PC-3 (cell line): ENCODE measurements at regions not wholly inside any gene's neighbourhood (a gene's known extent, or its start where the extent isn't known, plus 50 kb on each side); places are given as distances from the start of the nearest gene placed in this dataset.
A peak's percentile ranks its signal among the peaks of the same experiment; 100 is the strongest.

Experiments used
- ATAC-seq: fragments of 200-7000 bp; cut with Tn5 transposase; 2 replicates; pipeline ENCODE4 v1.9.1; 2020; ENCODE audit warnings: mild to moderate bottlenecking, moderate library complexity
- BruUV-seq: library from RNA; stranded (reverse); fragments of 400-500 nt; replicated peaks from 2 replicates; lab custom pipeline; 2021; lab: Mats Ljungman, UMichigan
- CTCF ChIA-PET: fragments of 300-600 bp; sonication (Branson Sonifier 250); formaldehyde crosslinking; loops from one replicate; lab custom pipeline; 2022; ENCODE audit warnings: antibody characterized with exemption; lab: Charles Lee
- POLR2A ChIA-PET: fragments of 300-600 bp; sonication (Branson Sonifier 250); formaldehyde crosslinking; loops from one replicate; lab custom pipeline; 2022; ENCODE audit warnings: antibody characterized with exemption; ENCODE audit not compliant: unreplicated experiment; lab: Charles Lee
- DNase-seq: peaks from one replicate; pipeline ENCODE4 v3.0.0-alpha.2; 2015
- H2AFZ ChIP-seq: fragments of 300-600 bp; sonication (generic); 2 replicates; pipeline ENCODE4 v1.6.0; 2016; ENCODE audit warnings: antibody characterized with exemption, low read length
- H3F3A ChIP-seq: fragments of 300-600 bp; sonication (generic); one replicate; pipeline ENCODE4 v1.6.0; 2017; ENCODE audit warnings: antibody characterized with exemption, low read length, control low read depth, mild to moderate bottlenecking; ENCODE audit not compliant: unreplicated experiment
- H3K27ac ChIP-seq: fragments of 300-600 bp; sonication (generic); 2 replicates; pipeline ENCODE4 v1.5.1; 2016; ENCODE audit warnings: mild to moderate bottlenecking, low read length
- H3K27me3 ChIP-seq: fragments of 300-600 bp; sonication (generic); 2 replicates; pipeline ENCODE4 v1.6.1; 2016; ENCODE audit warnings: low read length, mixed read lengths
- H3K36me3 ChIP-seq: fragments of 300-600 bp; sonication (generic); 2 replicates; pipeline ENCODE4 v1.6.1; 2016; ENCODE audit warnings: low read depth, mixed run types, low read length, mixed read lengths
- H3K4me1 ChIP-seq: fragments of 300-600 bp; sonication (generic); 2 replicates; pipeline ENCODE4 v1.5.1; 2016; ENCODE audit warnings: low read length; ENCODE audit not compliant: insufficient read depth
- H3K4me2 ChIP-seq: fragments of 300-600 bp; sonication (generic); 2 replicates; pipeline ENCODE4 v1.6.0; 2016; ENCODE audit warnings: low read length
- H3K4me3 ChIP-seq: fragments of 300-600 bp; sonication (generic); 2 replicates; pipeline ENCODE4 v1.5.1; 2016; ENCODE audit warnings: mild to moderate bottlenecking, low read length, mixed read lengths
- H3K79me2 ChIP-seq: fragments of 300-600 bp; sonication (generic); 2 replicates; pipeline ENCODE4 v1.6.1; 2017; ENCODE audit warnings: low read length, mixed read lengths
- H3K9ac ChIP-seq: fragments of 300-600 bp; sonication (generic); 2 replicates; pipeline ENCODE4 v1.6.0; 2016; ENCODE audit warnings: mild to moderate bottlenecking, low read length
- H3K9me2 ChIP-seq: fragments of 300-600 bp; sonication (generic); replicated peaks from 2 replicates; pipeline ENCODE4 v1.6.1; 2016; ENCODE audit warnings: mixed run types, low read length, mixed read lengths
- H3K9me3 ChIP-seq: fragments of 300-600 bp; sonication (generic); 2 replicates; pipeline ENCODE4 v1.6.1; 2016; ENCODE audit warnings: low read length, mixed read lengths
- H4K20me1 ChIP-seq: fragments of 300-600 bp; sonication (generic); 2 replicates; pipeline ENCODE4 v1.6.1; 2016; ENCODE audit warnings: low read length, mixed read lengths
- CTCF ChIP-seq: fragments of 300-600 bp; sonication (generic); conservative IDR thresholded peaks from 2 replicates; pipeline ENCODE4 v1.5.1; 2017; ENCODE audit warnings: antibody characterized with exemption, low read depth, mild to moderate bottlenecking, low read length
- EZH2 ChIP-seq: fragments of 300-600 bp; sonication (generic); IDR thresholded peaks from one replicate; pipeline ENCODE4 v1.6.1; 2017; ENCODE audit warnings: antibody characterized with exemption, mild to moderate bottlenecking, low read length; ENCODE audit not compliant: unreplicated experiment
- EZH2phosphoT487 ChIP-seq: fragments of 300-600 bp; sonication (generic); IDR thresholded peaks from 2 replicates; pipeline ENCODE4 v1.6.1; 2018; ENCODE audit warnings: mild to moderate bottlenecking, antibody characterized with exemption, low read length, borderline replicate concordance
- intact Hi-C: fragments of 100-400 bp; cut with micrococcal nuclease; formaldehyde crosslinking; loops from 2 replicates; pipeline ENCODE4 v1.9.0; 2023

GRCh38 chr12:60845696-60846095 is 1249.9 kb downstream of the SLC16A7 start:
- ChIA-PET POLR2A (no interaction called here), CTCF (no interaction called here)
- no peaks in the 10 kb centered on the region for H3K36me3 ChIP-seq
- TF ChIP-seq EZH2phosphoT487 (no peak), CTCF (no peak), EZH2 (no peak)
- H3K27me3 ChIP-seq, result no peaks in the 10 kb centered on the region
- no peak for DNase-seq
- no peaks in the 10 kb centered on the region for H4K20me1 ChIP-seq
- H3K4me2 ChIP-seq, result no peak overlapping the region
- H3K9me3 ChIP-seq, result no peaks in the 10 kb centered on the region
- no peaks in the 10 kb centered on the region for H3F3A ChIP-seq
- no peaks in the 10 kb centered on the region for H3K79me2 ChIP-seq
- no peak overlapping the region for H3K9ac ChIP-seq
- no peak for ATAC-seq
- no peaks in the 10 kb centered on the region for H3K9me2 ChIP-seq
- intact Hi-C loops, result no loop called here
- H3K4me3 ChIP-seq, result no peak overlapping the region
- no peak overlapping the region for H3K27ac ChIP-seq
- no TSS peak for BruUV-seq
- H2AFZ ChIP-seq, result no peak overlapping the region
- no peaks in the 10 kb centered on the region for H3K4me1 ChIP-seq

- H3K4me3 ChIP-seq, result no peak overlapping the region
- no peaks in the 10 kb centered on the region for H3F3A ChIP-seq
- ATAC-seq (no peak), DNase-seq (no peak)
- H3K9me3 ChIP-seq, result no peaks in the 10 kb centered on the region
- no peaks in the 10 kb centered on the region for H3K9me2 ChIP-seq
- H3K4me1 ChIP-seq, result no peaks in the 10 kb centered on the region
- H3K27ac ChIP-seq, result no peak overlapping the region
- H3K4me2 ChIP-seq, result no peak overlapping the region
- intact Hi-C loops, result no loop called here
- no TSS peak for BruUV-seq
- H4K20me1 ChIP-seq, result no peaks in the 10 kb centered on the region
- H3K36me3 ChIP-seq, result no peaks in the 10 kb centered on the region
- no peak overlapping the region for H2AFZ ChIP-seq
- ChIA-PET POLR2A (no interaction called here), CTCF (no interaction called here)
- no peak overlapping the region for H3K9ac ChIP-seq
- no peaks in the 10 kb centered on the region for H3K79me2 ChIP-seq
- TF ChIP-seq CTCF (no peak), EZH2phosphoT487 (no peak), EZH2 (no peak)
- H3K27me3 ChIP-seq, result no peaks in the 10 kb centered on the region
Observed at GRCh38 chr12:60847281-60847680, 1251.5 kb downstream of the SLC16A7 start.

- intact Hi-C loops, result no loop called here
- CTCF ChIA-PET, result no interaction called here
Observed at GRCh38 chr12:60849723-60850122, 1253.9 kb downstream of the SLC16A7 start.

More at GRCh38 chr12:60849723-60850122, 1253.9 kb downstream of the SLC16A7 start:
- no TSS peak for BruUV-seq
- TF ChIP-seq CTCF (no peak), EZH2 (no peak), EZH2phosphoT487 (no peak)
- peak; percentile 4 for DNase-seq
- no peak overlapping the region for H3K4me2 ChIP-seq
- H3K4me1 ChIP-seq, result no peaks in the 10 kb centered on the region
- POLR2A ChIA-PET, result no interaction called here
- no peaks in the 10 kb centered on the region for H3F3A ChIP-seq
- no peaks in the 10 kb centered on the region for H3K27me3 ChIP-seq
- H3K9me3 ChIP-seq, result no peaks in the 10 kb centered on the region
- no peak overlapping the region for H3K4me3 ChIP-seq
- H3K79me2 ChIP-seq, result no peaks in the 10 kb centered on the region
- no peak overlapping the region for H3K27ac ChIP-seq
- no peaks in the 10 kb centered on the region for H4K20me1 ChIP-seq
- H3K36me3 ChIP-seq, result no peaks in the 10 kb centered on the region
- no peak overlapping the region for H2AFZ ChIP-seq
- ATAC-seq, result no peak
- H3K9ac ChIP-seq, result no peak overlapping the region
- H3K9me2 ChIP-seq, result no peaks in the 10 kb centered on the region
